ENCODE measurements at regions not wholly inside any gene's neighbourhood (a gene's known extent, or its start where the extent isn't known, plus 50 kb on each side); places are given as distances from the start of the nearest gene placed in this dataset.

DNA sequence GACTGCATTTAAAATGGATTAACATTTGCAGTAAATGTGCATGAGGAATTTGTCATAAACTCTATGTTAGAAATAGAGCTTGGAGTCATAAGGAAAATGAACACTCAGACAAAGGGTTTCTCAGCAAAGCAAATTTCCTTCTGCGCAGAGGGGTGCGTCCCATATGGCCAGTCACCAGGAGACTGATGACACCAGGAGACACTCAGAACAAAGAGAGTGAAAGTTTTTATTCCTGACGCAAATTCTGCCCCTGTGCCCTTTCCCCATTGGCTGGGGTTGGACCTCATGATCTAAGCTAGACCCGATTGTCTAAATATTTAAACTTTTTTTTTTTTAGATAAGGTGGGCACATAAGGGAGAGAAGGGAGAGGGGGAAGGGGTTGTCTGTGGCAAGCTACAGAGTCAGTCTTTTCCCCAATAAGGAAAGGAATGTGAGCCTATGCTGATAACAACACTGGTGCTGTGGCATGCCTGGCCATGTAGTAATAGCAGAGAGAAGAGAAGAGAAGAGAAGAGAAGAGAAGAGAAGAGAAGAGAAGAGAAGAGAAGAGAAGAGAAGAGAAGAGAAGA is 202.0 kb downstream of the POM121L12 start:
- TF ChIP-seq, protein P1, sequence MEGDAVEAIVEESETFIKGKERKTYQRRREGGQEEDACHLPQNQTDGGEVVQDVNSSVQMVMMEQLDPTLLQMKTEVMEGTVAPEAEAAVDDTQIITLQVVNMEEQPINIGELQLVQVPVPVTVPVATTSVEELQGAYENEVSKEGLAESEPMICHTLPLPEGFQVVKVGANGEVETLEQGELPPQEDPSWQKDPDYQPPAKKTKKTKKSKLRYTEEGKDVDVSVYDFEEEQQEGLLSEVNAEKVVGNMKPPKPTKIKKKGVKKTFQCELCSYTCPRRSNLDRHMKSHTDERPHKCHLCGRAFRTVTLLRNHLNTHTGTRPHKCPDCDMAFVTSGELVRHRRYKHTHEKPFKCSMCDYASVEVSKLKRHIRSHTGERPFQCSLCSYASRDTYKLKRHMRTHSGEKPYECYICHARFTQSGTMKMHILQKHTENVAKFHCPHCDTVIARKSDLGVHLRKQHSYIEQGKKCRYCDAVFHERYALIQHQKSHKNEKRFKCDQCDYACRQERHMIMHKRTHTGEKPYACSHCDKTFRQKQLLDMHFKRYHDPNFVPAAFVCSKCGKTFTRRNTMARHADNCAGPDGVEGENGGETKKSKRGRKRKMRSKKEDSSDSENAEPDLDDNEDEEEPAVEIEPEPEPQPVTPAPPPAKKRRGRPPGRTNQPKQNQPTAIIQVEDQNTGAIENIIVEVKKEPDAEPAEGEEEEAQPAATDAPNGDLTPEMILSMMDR (IDR thresholded peaks at IDR 0.05): no peak
- TF ChIP-seq POLR2A (IDR thresholded peaks at IDR 0.05) (no peak), POLR2AphosphoS5 (IDR thresholded peaks at IDR 0.05) (no peak), EP300 (IDR thresholded peaks at IDR 0.05) (no peak)
